OCI-LY1 (cell line): ENCODE measurements at regions not wholly inside any gene's neighbourhood (a gene's known extent, or its start where the extent isn't known, plus 50 kb on each side); places are given as distances from the start of the nearest gene placed in this dataset.
"Not testable (repeated sequence)": the region's sequence is repeated elsewhere in the genome, so short reads cannot be mapped to it uniquely, and the experiment has no call there.

Experiments used
- H2AFZ ChIP-seq: fragments of 200-600 bp; sonication (generic), shearing (Covaris generic); 2 replicates; pipeline ENCODE4 v1.6.0; 2014; ENCODE audit warnings: antibody characterized with exemption, mild to moderate bottlenecking, low read length
- H3F3A ChIP-seq: fragments of 200-600 bp; sonication (generic), shearing (Covaris generic); 2 replicates; pipeline ENCODE4 v1.6.0; 2014; ENCODE audit warnings: mild to moderate bottlenecking, antibody characterized with exemption, low read length, moderate library complexity; ENCODE audit not compliant: insufficient read depth
- H3K27ac ChIP-seq: fragments of 200-600 bp; sonication (generic); 2 replicates; pipeline ENCODE4 v1.5.1; 2014; ENCODE audit warnings: low read length, mixed run types, mild to moderate bottlenecking, low read depth; ENCODE audit not compliant: poor library complexity, severe bottlenecking
- H3K27me3 ChIP-seq: fragments of 200-600 bp; sonication (generic); 2 replicates; pipeline ENCODE4 v1.6.0; 2014; ENCODE audit warnings: antibody characterized with exemption, mild to moderate bottlenecking, low read length, moderate library complexity; ENCODE audit not compliant: insufficient read depth
- H3K36me3 ChIP-seq: fragments of 200-600 bp; sonication (generic); 2 replicates; pipeline ENCODE4 v1.6.1; 2014; ENCODE audit warnings: mild to moderate bottlenecking, antibody characterized with exemption, low read length, moderate library complexity, mixed read lengths; ENCODE audit not compliant: insufficient read depth
- H3K4me1 ChIP-seq: fragments of 200-600 bp; sonication (generic); 2 replicates; pipeline ENCODE4 v1.5.1; 2014; ENCODE audit warnings: mild to moderate bottlenecking, low read length, moderate library complexity; ENCODE audit not compliant: insufficient read depth, severe bottlenecking
- H3K4me2 ChIP-seq: fragments of 200-600 bp; sonication (generic), shearing (Covaris generic); 2 replicates; pipeline ENCODE4 v1.6.1; 2014; ENCODE audit warnings: low read length
- H3K4me3 ChIP-seq: fragments of 200-600 bp; sonication (generic); 2 replicates; pipeline ENCODE4 v1.5.1; 2014; ENCODE audit warnings: low read length, low read depth, mild to moderate bottlenecking, mixed read lengths; ENCODE audit not compliant: poor library complexity, severe bottlenecking
- H3K79me2 ChIP-seq: fragments of 200-600 bp; shearing (Covaris generic); 2 replicates; pipeline ENCODE4 v1.6.1; 2016; ENCODE audit warnings: mixed run types, low read length, mixed read lengths; ENCODE audit not compliant: insufficient read depth
- H3K9ac ChIP-seq: fragments of 200-600 bp; sonication (generic), shearing (Covaris generic); 2 replicates; pipeline ENCODE4 v1.6.1; 2014; ENCODE audit warnings: mild to moderate bottlenecking, low read length, mixed read lengths
- H3K9me2 ChIP-seq: fragments of 200-600 bp; sonication (generic), shearing (Covaris generic); 2 replicates; pipeline ENCODE4 v1.6.1; 2014; ENCODE audit warnings: low read depth, mild to moderate bottlenecking, low read length, mixed read lengths
- H3K9me3 ChIP-seq: fragments of 200-600 bp; shearing (Covaris generic); 2 replicates; pipeline ENCODE4 v1.6.1; 2014; ENCODE audit warnings: low read length, mixed read lengths
- H4K20me1 ChIP-seq: fragments of 200-600 bp; sonication (generic), shearing (Covaris generic); 2 replicates; pipeline ENCODE4 v1.6.0; 2016; ENCODE audit warnings: mild to moderate bottlenecking, low read length; ENCODE audit not compliant: insufficient read depth
- CTCF ChIP-seq: fragments of 200-600 bp; sonication (generic), shearing (Covaris generic); IDR thresholded peaks from 2 replicates; pipeline ENCODE4 v1.5.1; 2017; ENCODE audit warnings: mild to moderate bottlenecking, antibody characterized with exemption, low read length, moderate library complexity, mixed read lengths
- EZH2 ChIP-seq: fragments of 200-600 bp; sonication (generic), shearing (Covaris generic); IDR thresholded peaks from 2 replicates; pipeline ENCODE4 v1.8.0; 2017; ENCODE audit warnings: borderline replicate concordance, mixed run types, mild to moderate bottlenecking, antibody characterized with exemption, low read length, moderate library complexity, mixed read lengths

GRCh38 chr2:192969055-192969454 is 774.3 kb upstream of the TMEFF2 start:
- H3K9ac ChIP-seq = no peak overlapping the region
- H3K36me3 ChIP-seq = no peaks in the 10 kb centered on the region
- no peaks in the 10 kb centered on the region for H4K20me1 ChIP-seq
- no peak for TF ChIP-seq EZH2
- TF ChIP-seq CTCF = no peak
- H3K27me3 ChIP-seq = no peaks in the 10 kb centered on the region
- H3F3A ChIP-seq = no peaks in the 10 kb centered on the region
- H3K27ac ChIP-seq = no peak overlapping the region
- H3K4me1 ChIP-seq = no peaks in the 10 kb centered on the region
- H3K4me3 ChIP-seq = no peak overlapping the region
- H3K4me2 ChIP-seq = no peak overlapping the region
- H3K9me2 ChIP-seq = no peaks in the 10 kb centered on the region
- no peaks in the 10 kb centered on the region for H3K9me3 ChIP-seq
- no peaks in the 10 kb centered on the region for H3K79me2 ChIP-seq
- H2AFZ ChIP-seq = no peak overlapping the region

GRCh38 chr2:192960945-192961344 is 766.2 kb upstream of the TMEFF2 start:
- Histone ChIP-seq H3F3A (no peaks in the 10 kb centered on the region), H3K4me3 (no peak overlapping the region), H3K36me3 (no peaks in the 10 kb centered on the region), H4K20me1 (no peaks in the 10 kb centered on the region), H2AFZ (no peak overlapping the region), H3K9ac (no peak overlapping the region), H3K27ac (no peak overlapping the region), H3K4me2 (no peak overlapping the region), H3K79me2 (no peaks in the 10 kb centered on the region), H3K9me2 (no peaks in the 10 kb centered on the region), H3K4me1 (no peaks in the 10 kb centered on the region), H3K27me3 (no peaks in the 10 kb centered on the region), H3K9me3 (no peaks in the 10 kb centered on the region)
- TF ChIP-seq CTCF = no peak
- TF ChIP-seq EZH2 = no peak

- H3K79me2 ChIP-seq, H3K4me3 ChIP-seq, H3K27me3 ChIP-seq, H3K27ac ChIP-seq, H3K9ac ChIP-seq, H3K4me2 ChIP-seq, H3K9me3 ChIP-seq, H3F3A ChIP-seq, H3K36me3 ChIP-seq, H3K4me1 ChIP-seq, H2AFZ ChIP-seq, H3K9me2 ChIP-seq, H4K20me1 ChIP-seq: not testable (repeated sequence)
Observed at GRCh38 chr2:192958615-192959014, 763.9 kb upstream of the TMEFF2 start.

GRCh38 chr2:192957425-192957824 is 762.7 kb upstream of the TMEFF2 start:
- no peak overlapping the region for H3K4me3 ChIP-seq
- no peak overlapping the region for H3K27ac ChIP-seq
- no peaks in the 10 kb centered on the region for H3F3A ChIP-seq
- no peaks in the 10 kb centered on the region for H3K9me2 ChIP-seq
- TF ChIP-seq EZH2 = no peak
- TF ChIP-seq CTCF = no peak
- no peaks in the 10 kb centered on the region for H3K27me3 ChIP-seq
- H3K79me2 ChIP-seq = no peaks in the 10 kb centered on the region
- no peaks in the 10 kb centered on the region for H3K36me3 ChIP-seq
- H3K9ac ChIP-seq = no peak overlapping the region
- H3K4me2 ChIP-seq = no peak overlapping the region
- H2AFZ ChIP-seq = no peak overlapping the region
- no peaks in the 10 kb centered on the region for H4K20me1 ChIP-seq
- no peaks in the 10 kb centered on the region for H3K4me1 ChIP-seq
- no peaks in the 10 kb centered on the region for H3K9me3 ChIP-seq
